CD4-positive, alpha-beta T cell (primary cell): ENCODE measurements at regions not wholly inside any gene's neighbourhood (a gene's known extent, or its start where the extent isn't known, plus 50 kb on each side); places are given as distances from the start of the nearest gene placed in this dataset.

Source experiments
- ATAC-seq: fragments of 200-7000 bp; cut with Tn5 transposase; one replicate; pipeline ENCODE4 v1.10.0; 2022; ENCODE audit warnings: mild to moderate bottlenecking; ENCODE audit not compliant: poor library complexity
- CTCF ChIA-PET: fragments of 350-600 bp; sonication (Branson Sonifier 250); formaldehyde crosslinking; loops from one replicate; lab custom pipeline; 2021; ENCODE audit warnings: antibody characterized with exemption, inconsistent platforms; lab: Charles Lee
- POLR2A ChIA-PET: fragments of 350-600 bp; sonication (Branson Sonifier 250); formaldehyde crosslinking; loops from one replicate; lab custom pipeline; 2021; ENCODE audit warnings: antibody characterized with exemption, inconsistent platforms; lab: Charles Lee
- DNase-seq, 14 experiments: peaks; one replicate each; pipeline ENCODE4 v3.0.0-alpha.2; 2013 to 2020; ENCODE audit warnings: mixed read lengths in 2 of 14
- H3K27ac ChIP-seq, 2 donors: one replicate each; pipeline versions ENCODE4 v1.5.1 to v1.7.0; 2013; ENCODE audit warnings: low read length in 2 of 2, low read depth in 1 of 2, mild to moderate bottlenecking in 1 of 2
- H3K27me3 ChIP-seq, 2 experiments: 1 replicate in 1 of 2; 2 replicates in 1 of 2; pipeline versions ENCODE4 v1.6.1 to v1.7.0; 2013; ENCODE audit warnings: low read length in 2 of 2, control low read depth in 1 of 2, mild to moderate bottlenecking in 1 of 2, moderate library complexity in 1 of 2; ENCODE audit not compliant: insufficient read depth in 2 of 2, control insufficient read depth in 1 of 2
- H3K36me3 ChIP-seq: one replicate; pipeline ENCODE4 v1.6.1; 2013; ENCODE audit warnings: low read length, control low read depth; ENCODE audit not compliant: insufficient read depth
- H3K4me1 ChIP-seq: one replicate; pipeline ENCODE4 v1.6.1; 2013; ENCODE audit warnings: low read length, control low read depth; ENCODE audit not compliant: insufficient read depth
- H3K4me3 ChIP-seq: one replicate; pipeline ENCODE4 v1.5.1; 2013; ENCODE audit warnings: mild to moderate bottlenecking, low read length, moderate library complexity
- H3K9me3 ChIP-seq, 2 experiments: 1 replicate in 1 of 2; 2 replicates in 1 of 2; pipeline versions ENCODE4 v1.6.1 to v1.7.0; 2013; ENCODE audit warnings: low read length in 2 of 2, mild to moderate bottlenecking in 2 of 2, control low read depth in 1 of 2, moderate library complexity in 1 of 2; ENCODE audit not compliant: control insufficient read depth in 1 of 2, insufficient read depth in 1 of 2
- H3K27ac Mint-ChIP-seq: one replicate; pipeline ENCODE4 v1.8.0; 2020; ENCODE audit warnings: mixed read lengths
- H3K27me3 Mint-ChIP-seq: one replicate; pipeline ENCODE4 v1.8.0; 2021; ENCODE audit warnings: mixed read lengths
- H3K36me3 Mint-ChIP-seq: one replicate; pipeline ENCODE4 v1.8.0; 2021; ENCODE audit warnings: low read depth, mixed read lengths
- H3K4me1 Mint-ChIP-seq: one replicate; pipeline ENCODE4 v1.8.0; 2021; ENCODE audit warnings: low read depth, mixed read lengths
- H3K4me3 Mint-ChIP-seq: one replicate; pipeline ENCODE4 v1.8.0; 2020; ENCODE audit warnings: mild to moderate bottlenecking, mixed read lengths
- H3K9me3 Mint-ChIP-seq: one replicate; pipeline ENCODE4 v1.8.0; 2020; ENCODE audit warnings: mixed read lengths
- CTCF ChIP-seq: fragments of 200-600 bp; IDR thresholded peaks from one replicate; pipeline ENCODE4 v1.8.0; 2022; ENCODE audit warnings: antibody characterized with exemption, mild to moderate bottlenecking
- intact Hi-C, 2 experiments: fragments of 100-400 bp; cut with DNase I in 1 of 2; cut with micrococcal nuclease in 1 of 2; formaldehyde crosslinking; loops; one replicate each; pipeline versions ENCODE4 v1.15.1 to v1.9.0; 2023 to 2025; cut with DNase I, micrococcal nuclease

GRCh38 chr1:172967936-172968335 is 82.8 kb downstream of the TNFSF18 start:
- Histone ChIP-seq H3K36me3 (no peaks in the 10 kb centered on the region), H3K27ac (no peak overlapping the region), H3K4me3 (no peak overlapping the region), H3K27me3 (no peaks in the 10 kb centered on the region), H3K9me3 (no peaks in the 10 kb centered on the region), H3K4me1 (no peaks in the 10 kb centered on the region)
- intact Hi-C loops: no loop called here
- TF ChIP-seq CTCF: no peak
- ChIA-PET CTCF (no interaction called here), POLR2A (no interaction called here)
- no peaks in the 10 kb centered on the region for H3K27me3 Mint-ChIP-seq
- H3K4me3 Mint-ChIP-seq: no peak overlapping the region
- no peaks in the 10 kb centered on the region for H3K36me3 Mint-ChIP-seq
- H3K4me1 Mint-ChIP-seq: no peaks in the 10 kb centered on the region
- no peak for ATAC-seq
- no peak overlapping the region for H3K27ac Mint-ChIP-seq
- no peaks in the 10 kb centered on the region for H3K9me3 Mint-ChIP-seq
- no peak for DNase-seq

DNA sequence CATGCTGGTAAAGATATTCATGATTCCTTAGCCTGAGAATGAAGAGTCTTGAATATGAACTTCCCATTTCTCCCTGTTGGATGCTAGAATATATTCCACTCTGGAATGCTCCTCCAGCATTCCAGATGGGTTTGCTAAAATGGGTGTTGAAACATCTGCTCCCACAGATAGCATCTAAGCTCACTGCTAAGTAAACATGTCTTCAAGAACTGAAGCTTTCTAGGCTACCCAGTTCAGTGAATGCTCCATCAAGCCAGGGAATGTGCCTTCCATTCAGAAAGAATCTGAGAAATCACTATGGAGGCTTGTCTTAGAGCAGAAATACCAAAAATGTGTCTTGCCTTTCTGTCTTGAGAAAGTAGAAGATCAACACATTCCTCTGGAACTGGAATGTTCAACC is 81.1 kb downstream of the TNFSF18 start:
- DNase-seq (no peak), ATAC-seq (no peak)
- Mint-ChIP-seq H3K4me3 (no peak overlapping the region), H3K4me1 (no peaks in the 10 kb centered on the region), H3K9me3 (no peaks in the 10 kb centered on the region), H3K27ac (no peak overlapping the region), H3K27me3 (no peaks in the 10 kb centered on the region), H3K36me3 (no peaks in the 10 kb centered on the region)
- no peaks in the 10 kb centered on the region for H3K27me3 ChIP-seq
- ChIA-PET POLR2A (no interaction called here), CTCF (no interaction called here)
- no peak overlapping the region for H3K4me3 ChIP-seq
- H3K36me3 ChIP-seq: no peaks in the 10 kb centered on the region
- H3K9me3 ChIP-seq: peaks cover 0 to 4% of the 10 kb centered on the region in 2 experiments
- intact Hi-C loops: no loop called here
- no peak overlapping the region for H3K27ac ChIP-seq
- TF ChIP-seq CTCF: no peak
- H3K4me1 ChIP-seq: no peaks in the 10 kb centered on the region

DNA sequence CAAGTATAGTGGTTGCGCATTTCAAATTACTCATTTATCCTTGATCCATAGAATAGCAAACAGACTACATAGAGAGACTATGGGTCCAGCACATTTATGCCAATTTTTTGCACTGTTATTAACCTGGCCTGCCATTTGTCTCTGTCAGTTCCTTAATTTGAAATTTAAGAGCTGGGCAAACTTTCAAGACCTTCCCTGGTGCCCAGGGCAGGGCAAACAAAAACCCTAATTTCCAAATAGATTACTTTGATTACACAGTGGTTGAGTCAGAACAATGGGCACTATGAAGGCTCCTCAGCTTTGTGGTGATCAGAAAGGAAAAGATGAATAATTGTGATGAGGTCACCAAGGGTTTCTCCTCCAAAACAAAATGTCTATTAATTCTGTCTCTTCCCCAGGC is 80.6 kb downstream of the TNFSF18 start:
- Mint-ChIP-seq H3K27ac (no peak overlapping the region), H3K9me3 (no peaks in the 10 kb centered on the region), H3K4me1 (no peaks in the 10 kb centered on the region), H3K4me3 (no peak overlapping the region), H3K27me3 (no peaks in the 10 kb centered on the region), H3K36me3 (no peaks in the 10 kb centered on the region)
- Histone ChIP-seq H3K4me1 (no peaks in the 10 kb centered on the region), H3K4me3 (no peak overlapping the region), H3K27me3 (no peaks in the 10 kb centered on the region), H3K9me3 (peaks cover 0 to 4% of the 10 kb centered on the region in 2 experiments), H3K27ac (no peak overlapping the region), H3K36me3 (no peaks in the 10 kb centered on the region)
- ATAC-seq (no peak), DNase-seq (no peak)
- ChIA-PET CTCF (no interaction called here), POLR2A (no interaction called here)
- intact Hi-C loops: no loop called here
- TF ChIP-seq CTCF: no peak
